Memory B cell (primary cell): ENCODE measurements at regions not wholly inside any gene's neighbourhood (a gene's known extent, or its start where the extent isn't known, plus 50 kb on each side); places are given as distances from the start of the nearest gene placed in this dataset.

Experiments used
- ATAC-seq: fragments of 150-1000 bp; cut with Tn5 transposase; 2 replicates; pipeline ENCODE4 v1.10.0; 2021; ENCODE audit warnings: low read depth, mild to moderate bottlenecking, moderate library complexity
- DNase-seq, 2 donors: peaks; one replicate each; pipeline ENCODE4 v3.0.0; 2022; ENCODE audit warnings: low spot score in 2 of 2
- H3K27ac Mint-ChIP-seq: one replicate; pipeline ENCODE4 v1.8.0; 2022; ENCODE audit warnings: mild to moderate bottlenecking, moderate library complexity, mixed read lengths
- H3K27me3 Mint-ChIP-seq: one replicate; pipeline ENCODE4 v1.8.0; 2022; ENCODE audit warnings: mixed read lengths
- H3K36me3 Mint-ChIP-seq: one replicate; pipeline ENCODE4 v1.8.0; 2022; ENCODE audit warnings: mild to moderate bottlenecking, mixed read lengths
- H3K4me1 Mint-ChIP-seq: one replicate; pipeline ENCODE4 v1.8.0; 2022; ENCODE audit warnings: mixed read lengths
- H3K4me3 Mint-ChIP-seq: one replicate; pipeline ENCODE4 v1.8.0; 2022; ENCODE audit warnings: mild to moderate bottlenecking, moderate library complexity, mixed read lengths
- H3K9me3 Mint-ChIP-seq: one replicate; pipeline ENCODE4 v1.8.0; 2022; ENCODE audit warnings: mixed read lengths

- ATAC-seq (no peak), DNase-seq (no peak)
- H3K4me3 Mint-ChIP-seq, result no peak overlapping the region
- peaks cover 1% of the 10 kb centered on the region for H3K27me3 Mint-ChIP-seq
- no peaks in the 10 kb centered on the region for H3K36me3 Mint-ChIP-seq
- no peak overlapping the region for H3K27ac Mint-ChIP-seq
- H3K9me3 Mint-ChIP-seq, result no peaks in the 10 kb centered on the region
- peaks cover 2% of the 10 kb centered on the region for H3K4me1 Mint-ChIP-seq
Measured at GRCh38 chr13:21984156-21984555, 313.3 kb downstream of the FGF9 start.

DNA sequence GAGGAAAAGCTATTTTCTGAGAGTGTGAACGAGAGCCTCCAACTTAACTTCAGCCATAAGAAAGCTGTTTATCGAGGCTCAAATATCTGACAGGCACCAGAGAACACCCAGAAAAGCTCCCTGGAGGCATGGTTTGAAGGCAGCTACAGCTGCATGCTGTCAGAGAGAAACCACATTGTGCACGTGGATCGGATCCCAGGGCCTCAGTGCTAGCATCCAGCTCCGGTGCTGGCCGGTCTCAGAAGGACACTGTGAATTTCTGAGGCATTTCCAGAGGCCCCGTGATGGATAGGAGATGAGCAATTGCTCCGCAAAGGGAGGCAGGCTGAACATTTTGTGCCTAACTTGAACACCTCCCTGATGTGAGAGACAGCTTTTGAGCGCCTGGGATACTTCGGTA lies 315.7 kb downstream of the FGF9 start:
- H3K4me1 Mint-ChIP-seq, result no peaks in the 10 kb centered on the region
- H3K27me3 Mint-ChIP-seq, result peaks cover 1% of the 10 kb centered on the region
- DNase-seq (no peak), ATAC-seq (no peak)
- no peaks in the 10 kb centered on the region for H3K9me3 Mint-ChIP-seq
- H3K36me3 Mint-ChIP-seq, result no peaks in the 10 kb centered on the region
- H3K4me3 Mint-ChIP-seq, result no peak overlapping the region
- no peak overlapping the region for H3K27ac Mint-ChIP-seq

DNA sequence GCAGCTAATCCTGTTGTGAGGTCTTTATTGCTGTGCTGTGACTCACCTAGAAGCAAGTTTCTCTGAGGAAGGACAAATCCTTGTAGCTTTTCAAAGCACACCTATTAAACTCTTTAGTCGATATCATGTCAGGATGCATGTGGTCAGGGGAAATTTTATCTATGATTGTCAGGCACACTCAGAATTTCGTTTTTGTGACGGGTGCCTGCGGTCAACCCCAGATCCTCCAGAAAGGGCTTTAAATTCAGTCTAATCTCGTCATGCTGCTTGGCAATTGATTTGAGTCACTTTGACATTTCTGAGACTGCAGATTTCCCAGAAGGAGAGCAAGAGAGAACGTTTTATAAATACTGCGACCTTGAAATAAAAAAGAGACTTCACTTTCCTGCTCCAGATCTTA lies 316.9 kb downstream of the FGF9 start:
- no peaks in the 10 kb centered on the region for H3K36me3 Mint-ChIP-seq
- no peaks in the 10 kb centered on the region for H3K9me3 Mint-ChIP-seq
- peaks cover 1% of the 10 kb centered on the region for H3K27me3 Mint-ChIP-seq
- DNase-seq (no peak), ATAC-seq (no peak)
- no peak overlapping the region for H3K27ac Mint-ChIP-seq
- H3K4me1 Mint-ChIP-seq, result no peaks in the 10 kb centered on the region
- no peak overlapping the region for H3K4me3 Mint-ChIP-seq

GRCh38 chr13:21988624-21989023 lies 317.8 kb downstream of the FGF9 start:
- no peaks in the 10 kb centered on the region for H3K36me3 Mint-ChIP-seq
- peaks cover 1% of the 10 kb centered on the region for H3K27me3 Mint-ChIP-seq

DNA sequence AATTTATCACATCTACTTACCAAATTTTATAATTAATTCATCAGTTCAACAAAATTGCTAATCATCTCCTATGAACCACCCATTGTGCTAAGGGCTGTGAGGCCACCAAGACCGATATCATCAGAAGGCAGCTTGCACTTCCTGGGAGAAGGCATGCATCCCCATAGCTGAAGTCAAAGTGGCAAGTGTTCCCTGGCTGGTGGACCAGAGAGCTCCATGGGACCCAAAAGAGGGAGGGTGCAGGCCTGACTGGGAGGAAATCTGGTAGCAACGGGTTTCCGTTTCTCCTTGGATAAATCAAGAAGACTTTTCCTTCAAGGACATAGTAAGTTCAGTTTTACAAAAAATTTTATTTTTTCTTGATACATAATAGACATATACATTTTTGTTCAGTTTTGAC lies 325.2 kb downstream of the FGF9 start:
- H3K27ac Mint-ChIP-seq, result no peak overlapping the region
- peaks cover 10% of the 10 kb centered on the region for H3K27me3 Mint-ChIP-seq
- no peaks in the 10 kb centered on the region for H3K9me3 Mint-ChIP-seq
- no peak for DNase-seq
- no peak for ATAC-seq
- no peaks in the 10 kb centered on the region for H3K4me1 Mint-ChIP-seq
- H3K36me3 Mint-ChIP-seq, result no peaks in the 10 kb centered on the region
- H3K4me3 Mint-ChIP-seq, result no peak overlapping the region

More at GRCh38 chr13:21988624-21989023, 317.8 kb downstream of the FGF9 start:
- no peaks in the 10 kb centered on the region for H3K9me3 Mint-ChIP-seq
- no peaks in the 10 kb centered on the region for H3K4me1 Mint-ChIP-seq
- H3K4me3 Mint-ChIP-seq, result no peak overlapping the region
- no peak for ATAC-seq
- H3K27ac Mint-ChIP-seq, result no peak overlapping the region
- no peak for DNase-seq

DNA sequence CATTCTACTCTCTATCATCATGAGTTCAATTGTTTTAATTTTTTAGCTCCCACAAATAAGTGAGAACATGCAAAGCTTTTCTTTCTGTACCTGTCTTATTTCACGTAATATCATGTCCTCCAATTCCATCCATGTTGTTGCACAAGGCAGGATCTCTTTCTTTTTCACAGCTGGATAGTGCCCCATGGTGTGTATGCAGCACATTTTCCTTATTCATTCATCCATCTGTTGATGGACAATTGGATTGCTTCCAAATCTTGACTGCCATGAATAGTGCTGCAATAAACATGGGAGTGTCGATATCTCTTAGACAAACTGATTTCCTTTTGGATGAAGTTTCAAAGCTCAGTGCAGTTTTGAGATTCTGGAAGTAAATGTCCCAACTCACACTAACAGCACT lies 326.9 kb downstream of the FGF9 start:
- Mint-ChIP-seq H3K4me3 (no peak overlapping the region), H3K9me3 (no peaks in the 10 kb centered on the region), H3K4me1 (no peaks in the 10 kb centered on the region), H3K27ac (no peak overlapping the region), H3K36me3 (no peaks in the 10 kb centered on the region), H3K27me3 (peaks cover 10% of the 10 kb centered on the region)
- DNase-seq (no peak), ATAC-seq (no peak)

DNA sequence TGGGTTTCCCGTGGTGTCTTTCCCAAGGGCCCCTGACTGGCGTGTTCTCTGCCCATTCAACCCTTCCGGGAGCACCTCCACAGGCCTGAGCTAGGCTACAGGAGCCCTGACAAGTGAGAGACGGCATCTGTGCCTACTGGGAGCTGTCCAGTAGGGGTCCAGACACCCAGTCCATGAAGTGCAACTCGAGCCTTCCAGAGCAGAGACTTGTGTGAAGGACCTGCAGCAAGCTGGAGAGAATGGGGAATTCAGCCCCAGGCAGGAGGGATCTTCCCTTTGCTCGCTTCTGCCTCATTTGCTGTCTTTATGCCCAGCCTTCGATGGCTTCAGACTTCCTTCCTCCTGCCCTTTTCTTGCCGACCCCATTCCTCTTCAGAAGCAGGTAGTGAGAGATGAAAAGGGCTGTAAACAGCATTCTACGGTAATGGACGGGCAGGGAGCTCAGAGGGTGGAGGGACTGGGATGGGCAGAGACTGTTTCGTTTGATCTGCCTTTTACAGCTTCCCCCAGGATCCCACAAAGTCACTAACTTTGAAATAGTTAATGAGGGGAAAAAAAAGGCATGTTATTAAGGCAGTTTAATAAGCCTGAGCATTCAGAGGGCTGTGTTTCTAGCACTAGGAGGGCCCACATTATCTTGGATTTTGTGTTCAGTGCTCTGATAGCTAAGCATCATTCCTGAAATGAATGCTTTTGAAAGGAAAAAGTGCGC lies 327.6 kb downstream of the FGF9 start:
- Mint-ChIP-seq H3K9me3 (no peaks in the 10 kb centered on the region), H3K27me3 (peaks cover 10% of the 10 kb centered on the region), H3K36me3 (no peaks in the 10 kb centered on the region), H3K4me1 (no peaks in the 10 kb centered on the region), H3K4me3 (no peak overlapping the region), H3K27ac (no peak overlapping the region)
- DNase-seq, result no peak
- ATAC-seq, result no peak

DNA sequence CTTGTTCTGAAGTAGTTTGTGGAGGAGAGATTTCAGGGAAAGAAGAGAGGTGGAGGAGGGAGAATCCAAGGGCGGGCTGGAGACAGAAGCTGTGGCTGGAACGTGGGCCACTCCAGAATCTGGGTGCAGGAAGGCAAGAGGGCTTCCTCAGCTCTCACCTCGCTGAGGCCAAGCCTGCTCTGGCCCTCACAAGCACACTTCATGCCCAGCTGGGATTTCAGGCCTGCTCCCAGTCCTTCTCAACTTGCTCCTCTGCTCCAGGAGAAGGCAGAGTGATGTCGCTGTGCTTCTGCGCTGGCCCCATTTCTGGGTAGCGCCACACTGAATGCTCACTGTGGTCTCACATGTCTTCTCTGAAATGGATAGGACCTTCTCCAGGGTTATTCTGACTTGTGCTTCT lies 328.8 kb downstream of the FGF9 start:
- no peaks in the 10 kb centered on the region for H3K36me3 Mint-ChIP-seq
- H3K9me3 Mint-ChIP-seq, result no peaks in the 10 kb centered on the region
- no peaks in the 10 kb centered on the region for H3K4me1 Mint-ChIP-seq
- no peak overlapping the region for H3K4me3 Mint-ChIP-seq
- DNase-seq (no peak), ATAC-seq (no peak)
- no peak overlapping the region for H3K27ac Mint-ChIP-seq
- peaks cover 10% of the 10 kb centered on the region for H3K27me3 Mint-ChIP-seq

GRCh38 chr13:22000191-22000590 lies 329.3 kb downstream of the FGF9 start:
- no peaks in the 10 kb centered on the region for H3K4me1 Mint-ChIP-seq
- no peaks in the 10 kb centered on the region for H3K36me3 Mint-ChIP-seq
- no peak overlapping the region for H3K4me3 Mint-ChIP-seq
- DNase-seq, result no peak
- H3K27me3 Mint-ChIP-seq, result peaks cover 10% of the 10 kb centered on the region
- no peaks in the 10 kb centered on the region for H3K9me3 Mint-ChIP-seq
- no peak for ATAC-seq
- no peak overlapping the region for H3K27ac Mint-ChIP-seq

GRCh38 chr13:22001336-22001735 lies 330.5 kb downstream of the FGF9 start:
- DNase-seq (no peak), ATAC-seq (no peak)
- H3K27me3 Mint-ChIP-seq, result peaks cover 10% of the 10 kb centered on the region
- H3K27ac Mint-ChIP-seq, result no peak overlapping the region
- H3K4me1 Mint-ChIP-seq, result no peaks in the 10 kb centered on the region
- no peaks in the 10 kb centered on the region for H3K9me3 Mint-ChIP-seq
- no peaks in the 10 kb centered on the region for H3K36me3 Mint-ChIP-seq
- H3K4me3 Mint-ChIP-seq, result no peak overlapping the region

- H3K4me3 Mint-ChIP-seq, result no peak overlapping the region
- DNase-seq (no peak), ATAC-seq (no peak)
- no peaks in the 10 kb centered on the region for H3K4me1 Mint-ChIP-seq
- H3K27me3 Mint-ChIP-seq, result peaks cover 7% of the 10 kb centered on the region
- H3K36me3 Mint-ChIP-seq, result no peaks in the 10 kb centered on the region
- H3K9me3 Mint-ChIP-seq, result peaks cover 1% of the 10 kb centered on the region
- no peak overlapping the region for H3K27ac Mint-ChIP-seq
Measured at GRCh38 chr13:22002893-22003292, 332.0 kb downstream of the FGF9 start.

DNA sequence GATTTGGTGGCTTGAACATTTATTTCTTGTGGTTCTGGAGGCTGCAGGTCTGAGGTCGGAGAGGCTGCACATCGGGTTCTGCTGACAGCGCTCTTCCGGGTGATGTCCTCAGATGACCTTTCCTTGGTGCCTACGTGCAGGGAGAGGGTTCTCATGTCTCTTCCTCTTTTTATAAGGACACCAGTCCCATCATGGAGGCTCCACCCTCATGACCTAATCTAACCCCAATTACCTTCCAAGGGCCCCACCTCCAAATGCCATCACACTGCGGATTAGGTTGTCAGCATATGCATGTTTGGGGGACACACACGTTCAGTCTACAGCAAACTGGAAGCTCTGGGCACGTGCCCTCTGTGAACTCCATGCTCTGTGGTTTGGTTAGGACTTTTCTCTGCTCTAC lies 338.6 kb downstream of the FGF9 start:
- DNase-seq (no peak), ATAC-seq (no peak)
- Mint-ChIP-seq H3K27ac (no peak overlapping the region), H3K36me3 (no peaks in the 10 kb centered on the region), H3K27me3 (peaks cover 2% of the 10 kb centered on the region), H3K9me3 (peaks cover 3% of the 10 kb centered on the region), H3K4me1 (no peaks in the 10 kb centered on the region), H3K4me3 (no peak overlapping the region)

DNA sequence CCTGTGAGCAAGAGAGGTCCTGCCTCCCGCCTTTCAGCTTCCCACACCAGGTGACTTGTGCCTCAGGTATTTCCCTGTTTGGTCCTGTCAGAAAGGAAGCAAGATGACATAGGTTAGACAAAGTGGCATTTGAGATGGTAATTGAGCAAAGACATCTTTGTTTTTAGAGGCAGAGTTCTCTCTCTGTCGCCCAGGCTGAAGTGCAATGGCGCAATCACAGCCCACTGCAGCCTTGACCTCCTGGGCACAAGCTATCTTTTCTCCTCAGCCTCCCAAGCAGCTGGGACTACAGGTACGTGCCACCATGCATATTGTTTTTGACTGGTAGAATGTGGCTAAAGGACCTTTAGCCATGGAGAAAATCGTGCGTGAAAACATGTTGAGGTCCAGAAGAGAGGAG lies 339.1 kb downstream of the FGF9 start:
- Mint-ChIP-seq H3K4me3 (no peak overlapping the region), H3K36me3 (no peaks in the 10 kb centered on the region), H3K9me3 (peaks cover 3% of the 10 kb centered on the region), H3K27ac (no peak overlapping the region), H3K4me1 (no peaks in the 10 kb centered on the region), H3K27me3 (peaks cover 2% of the 10 kb centered on the region)
- DNase-seq (no peak), ATAC-seq (no peak)

DNA sequence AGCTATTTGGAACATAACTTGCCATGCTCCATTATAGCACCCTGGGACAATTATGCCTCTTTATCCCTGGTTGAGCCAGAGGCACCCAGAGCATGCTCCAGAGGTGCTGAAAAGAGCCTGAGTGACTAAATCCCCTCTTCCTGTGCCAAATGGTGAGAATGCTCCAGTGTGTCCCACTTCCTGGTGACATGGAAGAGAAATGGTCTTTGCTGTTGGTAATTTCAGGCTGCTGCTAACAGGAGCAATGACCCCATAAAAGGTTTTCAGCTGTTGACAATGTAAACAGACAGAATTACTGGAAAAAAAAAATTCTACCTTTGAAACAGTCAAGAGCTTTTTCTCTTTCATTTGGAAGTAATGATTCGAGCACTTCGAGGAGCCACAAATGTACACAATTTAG lies 341.8 kb downstream of the FGF9 start:
- no peak for ATAC-seq
- H3K27me3 Mint-ChIP-seq, result peaks cover 2% of the 10 kb centered on the region
- no peak overlapping the region for H3K27ac Mint-ChIP-seq
- peaks cover 2% of the 10 kb centered on the region for H3K9me3 Mint-ChIP-seq
- DNase-seq, result no peak
- H3K4me1 Mint-ChIP-seq, result peaks cover 3% of the 10 kb centered on the region
- H3K36me3 Mint-ChIP-seq, result no peaks in the 10 kb centered on the region
- no peak overlapping the region for H3K4me3 Mint-ChIP-seq

- peaks cover 3% of the 10 kb centered on the region for H3K4me1 Mint-ChIP-seq
- no peaks in the 10 kb centered on the region for H3K9me3 Mint-ChIP-seq
- H3K27me3 Mint-ChIP-seq, result peaks cover 2% of the 10 kb centered on the region
- ATAC-seq (no peak), DNase-seq (no peak)
- H3K36me3 Mint-ChIP-seq, result no peaks in the 10 kb centered on the region
- H3K27ac Mint-ChIP-seq, result no peak overlapping the region
- no peak overlapping the region for H3K4me3 Mint-ChIP-seq
Measured at GRCh38 chr13:22014469-22014868, 343.6 kb downstream of the FGF9 start.
